Activated CD8-positive, alpha-beta memory T cell treated with anti-CD3 and anti-CD28 coated beads, Interleukin-2, amount 50 U/mL, for 1 hour (primary cell): ENCODE measurements at regions not wholly inside any gene's neighbourhood (a gene's known extent, or its start where the extent isn't known, plus 50 kb on each side); places are given as distances from the start of the nearest gene placed in this dataset.

Experiments
- DNase-seq: peaks from one replicate; pipeline ENCODE4 v3.0.0-alpha.2; 2020; ENCODE audit errors: extremely low read depth

DNA sequence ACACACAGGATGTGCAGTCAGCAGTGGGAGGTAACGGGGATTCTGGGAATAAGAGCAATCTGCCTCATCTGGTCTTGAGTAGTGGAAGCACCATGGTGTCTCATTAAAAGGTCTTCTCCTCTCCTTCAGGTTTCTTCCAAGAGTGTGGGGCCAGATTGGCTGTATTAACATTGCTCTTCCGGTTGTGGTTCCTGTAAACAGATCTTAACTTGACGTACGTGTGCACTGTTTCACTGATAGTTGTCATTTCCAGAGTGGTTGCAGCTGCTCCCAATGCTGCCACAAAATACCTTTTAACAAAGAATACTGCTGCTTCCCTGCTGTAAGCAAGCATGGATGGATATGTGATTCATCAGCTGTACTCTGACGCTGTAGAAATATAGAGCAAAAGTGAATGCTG, 1443.4 kb upstream of the TENM3 start:
- no peak for DNase-seq

DNA sequence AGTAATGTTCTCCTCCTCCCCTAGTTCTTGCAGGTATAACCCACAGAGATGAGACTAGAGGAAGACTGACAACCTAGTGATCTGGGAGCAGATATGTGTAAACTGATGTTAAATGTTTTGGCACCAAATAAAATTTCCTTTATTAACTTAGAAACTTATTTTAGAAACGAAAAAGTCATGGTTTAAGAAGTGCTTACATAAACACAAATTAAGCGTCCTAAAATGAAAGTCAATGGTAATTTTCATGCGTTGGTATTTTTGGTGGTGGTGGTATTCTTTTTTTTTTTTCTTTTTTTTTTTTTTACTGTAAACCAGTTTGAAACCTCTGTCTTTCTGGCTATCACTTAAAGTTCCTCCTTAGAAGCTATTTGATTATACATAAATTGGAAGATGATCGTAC, 1438.1 kb upstream of the TENM3 start:
- no peak for DNase-seq

DNA sequence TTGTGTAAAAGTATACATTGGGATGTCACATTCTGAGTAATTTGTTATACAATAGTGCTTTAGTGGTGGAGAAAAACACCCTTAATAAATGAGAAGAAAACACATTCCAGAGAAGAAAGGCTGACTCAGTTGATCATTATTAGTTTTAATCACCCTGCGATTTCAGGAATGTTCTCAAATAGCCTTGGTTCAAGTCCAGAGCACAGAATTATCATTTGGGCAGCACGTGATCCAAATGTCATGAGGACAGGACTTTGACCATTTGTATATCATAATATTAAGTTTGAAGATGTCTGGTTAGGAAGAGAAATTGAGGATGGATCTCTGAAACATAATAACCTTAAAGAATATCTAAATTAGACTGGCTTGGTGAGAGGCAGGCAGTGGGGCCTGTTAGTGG, 1434.3 kb upstream of the TENM3 start:
- no peak for DNase-seq

DNA sequence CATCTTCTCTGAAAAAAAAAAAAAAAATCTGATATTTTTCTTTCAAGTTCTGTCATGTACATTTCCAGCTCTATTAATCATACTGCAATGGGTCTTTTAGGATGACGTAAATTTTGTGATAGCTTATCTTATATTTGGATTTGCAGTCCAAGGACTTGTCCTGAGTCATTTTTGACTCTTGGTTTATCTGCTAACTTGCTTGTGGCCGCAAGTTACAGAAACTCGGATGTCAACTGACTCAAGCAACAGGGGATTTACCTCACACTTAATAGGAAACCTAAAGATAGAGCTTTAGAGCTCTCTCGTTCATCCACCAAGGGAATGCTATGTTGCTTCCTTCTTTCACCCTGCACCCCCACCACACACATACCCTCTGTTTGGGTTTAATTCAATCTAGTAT, 1433.8 kb upstream of the TENM3 start:
- DNase-seq: no peak

DNA sequence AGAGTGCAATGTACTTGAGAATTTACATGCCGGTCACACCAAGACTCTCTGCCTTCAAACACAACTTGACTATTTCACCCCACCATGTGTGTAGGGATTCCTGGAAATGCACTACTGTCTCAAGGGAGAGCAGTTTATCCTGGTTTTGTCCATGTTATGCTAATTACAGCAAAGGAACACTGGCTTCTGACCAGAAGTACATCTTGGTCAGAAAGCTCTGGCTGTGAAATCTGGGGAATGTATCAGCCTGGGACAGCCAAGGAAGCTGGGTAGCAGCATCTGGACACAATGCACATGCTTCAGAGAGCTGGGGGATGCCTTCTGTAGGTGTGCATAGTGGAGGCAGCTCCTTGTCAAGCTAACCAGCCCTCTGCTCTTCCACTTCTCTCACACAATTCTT, 1432.6 kb upstream of the TENM3 start:
- DNase-seq: no peak

DNA sequence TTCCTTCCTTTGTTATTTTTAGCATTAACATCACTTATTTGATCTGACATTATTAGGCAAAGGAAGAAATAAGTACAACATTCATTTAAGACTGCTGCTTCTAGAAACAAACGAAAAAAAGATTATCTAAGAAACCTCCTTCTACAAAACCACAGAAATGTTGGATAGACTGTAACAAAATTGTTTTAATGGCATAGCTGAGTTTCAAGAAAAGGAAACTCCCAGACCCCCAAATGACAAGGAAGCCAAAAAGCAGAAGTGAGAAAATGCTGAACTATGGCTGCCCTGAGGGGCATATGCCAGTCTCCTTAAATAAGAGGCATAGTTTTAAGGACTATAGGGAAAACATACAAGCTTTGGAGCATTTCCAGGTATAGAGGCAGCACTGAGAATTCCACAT, 1431.6 kb upstream of the TENM3 start:
- no peak for DNase-seq

DNA sequence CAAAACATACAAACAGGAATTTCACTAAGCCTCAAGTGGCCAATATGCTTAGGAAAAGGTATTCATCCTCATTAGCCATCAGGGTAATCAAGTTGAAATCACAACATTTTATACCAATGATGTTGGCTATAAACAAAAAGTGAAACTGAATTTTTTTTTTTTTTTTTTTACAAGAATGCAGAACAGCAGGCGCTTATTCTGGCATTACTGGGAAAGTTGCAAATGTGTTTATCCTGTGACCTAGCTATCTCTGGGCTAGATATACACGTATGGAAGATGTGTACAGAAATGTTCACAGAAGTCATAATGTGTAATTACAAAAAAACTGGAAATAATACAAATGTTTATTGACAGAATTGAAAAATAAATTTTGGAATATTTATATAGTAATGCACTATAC, 1430.4 kb upstream of the TENM3 start:
- no peak for DNase-seq

DNA sequence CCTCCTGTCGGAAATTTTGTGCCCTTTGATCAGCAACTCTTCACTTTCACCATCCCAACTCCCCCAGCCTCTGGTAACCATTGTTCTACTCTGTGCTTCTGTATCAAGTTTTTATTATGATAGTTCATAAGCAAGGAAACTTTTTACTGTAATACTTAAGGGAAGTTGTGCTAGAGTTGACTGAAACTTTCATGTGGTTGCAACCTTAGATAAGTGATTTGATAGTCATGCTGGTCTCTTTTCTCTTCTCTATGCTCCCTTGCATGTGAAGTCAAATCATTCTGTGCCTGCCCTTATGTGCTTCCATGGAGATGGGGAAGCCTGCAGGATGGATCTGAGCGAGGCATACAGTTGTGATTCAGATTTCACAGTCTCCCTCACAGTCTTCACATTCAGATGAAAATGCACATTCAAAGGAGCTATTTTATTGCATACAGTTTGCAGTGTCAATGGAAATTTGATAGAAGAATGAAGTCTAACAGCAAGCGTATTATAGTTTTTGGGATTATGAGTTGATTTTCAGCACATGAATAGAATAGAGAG, 1428.3 kb upstream of the TENM3 start:
- no peak for DNase-seq

DNA sequence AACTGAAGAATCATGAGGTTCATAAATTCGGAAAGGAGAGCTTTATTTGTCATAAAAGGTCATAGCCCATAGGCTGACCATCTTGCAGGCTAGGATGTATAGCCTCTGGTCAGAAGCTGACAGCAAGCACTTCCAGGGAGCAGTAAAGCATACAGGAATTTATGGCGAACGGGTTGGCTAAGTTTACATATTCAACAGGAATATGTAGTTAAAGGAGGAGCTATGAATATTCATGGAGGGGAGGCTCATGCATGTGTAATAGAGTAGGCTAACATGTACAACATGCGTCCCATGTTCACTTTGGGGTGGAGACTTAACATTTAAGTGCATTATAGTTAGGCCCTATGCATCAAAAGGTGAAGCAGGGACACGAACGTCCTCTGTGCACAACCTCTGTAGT, 1425.7 kb upstream of the TENM3 start:
- DNase-seq: no peak

DNA sequence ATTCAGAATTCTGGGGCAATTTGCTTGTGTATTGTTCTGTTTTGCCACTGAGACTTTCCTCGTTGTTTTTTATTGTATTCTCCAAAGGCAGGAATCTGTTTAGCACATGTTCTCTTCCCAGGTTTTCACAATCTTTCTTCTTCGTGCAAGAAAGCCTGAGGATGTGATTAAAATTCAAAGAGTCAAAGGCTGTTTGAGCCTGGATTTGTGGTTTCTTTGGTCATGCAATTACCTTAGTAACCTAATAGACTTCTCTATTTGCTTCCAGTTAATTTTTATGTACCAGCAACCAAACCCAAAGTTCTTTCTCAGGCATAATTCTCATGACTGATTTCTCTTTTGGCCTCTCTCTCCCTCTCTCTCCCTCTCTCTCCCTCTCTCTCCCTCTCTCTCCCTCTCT, 1420.1 kb upstream of the TENM3 start:
- no peak for DNase-seq

DNA sequence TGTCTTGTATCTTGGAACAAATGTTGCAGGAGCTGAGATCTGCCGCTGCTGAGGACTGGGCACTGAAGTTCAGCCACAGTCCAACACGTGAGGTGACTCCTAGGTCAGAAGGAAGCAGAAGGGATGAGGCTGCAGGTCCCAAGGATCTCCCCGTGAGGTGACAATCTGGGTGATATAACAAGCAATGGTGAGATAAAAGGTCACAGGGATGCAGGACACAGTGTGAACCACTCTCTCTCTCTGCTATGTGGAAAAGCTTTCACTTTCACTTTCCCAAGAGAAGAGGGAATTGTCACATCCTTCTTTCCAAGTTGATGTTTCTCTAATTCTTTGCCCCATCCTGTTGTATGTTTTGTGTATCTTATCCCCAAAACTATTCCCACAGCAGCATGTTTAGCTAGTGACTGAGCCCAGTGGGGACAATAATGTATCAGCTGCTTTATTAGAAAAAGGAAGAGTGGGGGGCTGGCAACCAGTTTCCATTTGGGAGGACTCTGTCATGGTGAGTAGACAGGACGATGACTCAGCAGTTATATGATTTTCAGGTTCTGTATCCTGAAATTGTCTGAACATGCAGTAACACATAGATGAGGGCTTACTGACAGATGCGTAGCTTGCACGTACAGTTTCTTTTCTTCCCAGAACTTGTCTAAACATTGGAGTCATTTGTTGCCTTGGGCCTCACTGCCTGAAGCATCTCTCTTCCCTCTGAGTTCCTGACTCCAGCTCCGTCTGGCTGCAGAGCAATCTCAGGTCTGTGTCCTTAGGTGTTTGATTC, 1415.8 kb upstream of the TENM3 start:
- DNase-seq: no peak

DNA sequence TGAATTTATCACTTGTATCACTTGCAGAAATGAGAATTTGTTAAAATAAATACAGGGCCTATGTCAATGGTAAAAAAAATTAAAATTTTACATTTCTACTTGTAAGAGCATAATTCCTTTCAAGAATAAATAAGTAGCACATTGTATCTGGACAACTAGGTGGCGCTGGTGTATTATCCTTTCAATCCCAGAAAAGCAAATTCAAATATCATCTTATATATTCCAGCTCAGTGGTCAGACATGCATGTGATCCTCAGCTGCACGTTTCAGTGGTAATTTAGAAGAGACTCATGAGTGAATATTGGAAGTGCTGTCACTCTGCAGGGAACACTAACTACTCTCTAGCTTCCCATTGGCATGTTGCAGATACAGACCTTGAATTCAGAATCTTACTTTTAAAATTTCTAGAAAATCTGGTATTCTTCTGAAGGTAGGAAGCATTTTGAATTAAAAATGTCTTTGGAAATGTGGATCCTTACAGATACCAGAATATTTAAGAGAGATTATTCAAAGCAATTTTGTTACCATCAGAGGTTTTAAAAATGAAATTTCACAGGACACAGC, 1414.7 kb upstream of the TENM3 start:
- DNase-seq: no peak

DNA sequence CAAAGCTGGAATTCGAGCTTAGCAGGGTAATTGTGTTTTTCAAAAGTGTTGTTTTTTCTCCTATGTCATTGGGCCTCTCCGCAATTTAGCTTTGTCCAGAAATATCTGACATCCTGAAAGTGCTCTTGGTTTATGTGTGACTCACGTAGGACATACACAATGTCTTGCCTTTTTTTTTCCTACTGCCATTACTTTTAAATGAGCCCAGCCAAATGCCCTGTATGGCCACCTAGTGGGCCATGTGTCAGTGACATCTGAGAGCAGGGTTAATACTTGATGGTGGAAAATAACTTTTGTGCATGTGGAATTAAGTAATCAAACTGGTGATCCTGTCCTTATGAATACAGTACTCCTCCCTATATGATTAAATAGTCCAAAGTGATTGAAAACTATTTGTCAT, 1411.1 kb upstream of the TENM3 start:
- no peak for DNase-seq

DNA sequence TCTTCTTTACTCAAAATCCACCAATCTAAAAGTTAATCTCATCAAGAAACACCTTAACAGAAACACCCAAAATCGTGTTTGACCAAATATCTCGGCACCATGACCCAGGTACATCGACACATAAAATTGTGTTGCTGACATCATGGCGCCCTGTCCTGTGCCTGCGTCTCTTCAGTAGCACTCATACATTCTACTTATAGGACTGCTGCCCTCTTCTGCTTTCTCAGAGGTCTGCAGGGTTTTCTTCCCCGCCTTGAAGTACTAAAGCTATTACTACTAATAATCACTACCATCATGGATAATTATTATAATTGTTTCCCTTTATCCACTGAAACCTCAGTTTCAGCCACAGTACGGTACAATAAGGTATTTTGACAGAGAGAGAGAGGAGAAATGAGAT, 1403.1 kb upstream of the TENM3 start:
- no peak for DNase-seq

DNA sequence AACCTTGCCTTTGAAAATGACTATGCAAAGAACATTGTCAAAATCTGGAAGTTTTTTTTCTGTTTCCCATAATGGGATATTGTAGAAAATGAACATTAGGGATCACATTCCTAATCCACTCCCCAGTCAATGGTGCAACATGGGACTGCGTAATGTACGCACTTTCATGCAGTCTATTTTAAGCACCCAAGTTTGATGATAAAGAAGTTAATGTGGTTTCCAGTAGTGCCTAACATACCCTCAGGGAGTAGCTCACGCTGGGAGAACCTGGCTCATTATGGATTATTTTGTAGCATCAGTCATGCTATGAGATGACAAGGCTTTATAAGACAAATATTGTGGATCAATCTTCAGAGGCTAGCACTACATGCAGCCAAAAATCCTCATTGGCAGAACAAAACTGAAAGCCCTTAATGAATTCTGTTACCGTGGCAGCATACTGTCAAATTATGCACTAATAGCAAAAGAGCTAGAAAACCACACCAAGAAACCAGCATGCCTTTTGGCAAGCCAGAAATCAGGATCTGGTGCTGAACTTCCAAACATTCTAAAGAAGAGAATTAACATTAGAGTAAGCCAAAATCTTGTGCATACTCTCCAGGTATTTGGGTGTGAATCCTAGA, 1392.8 kb upstream of the TENM3 start:
- DNase-seq: no peak

DNA sequence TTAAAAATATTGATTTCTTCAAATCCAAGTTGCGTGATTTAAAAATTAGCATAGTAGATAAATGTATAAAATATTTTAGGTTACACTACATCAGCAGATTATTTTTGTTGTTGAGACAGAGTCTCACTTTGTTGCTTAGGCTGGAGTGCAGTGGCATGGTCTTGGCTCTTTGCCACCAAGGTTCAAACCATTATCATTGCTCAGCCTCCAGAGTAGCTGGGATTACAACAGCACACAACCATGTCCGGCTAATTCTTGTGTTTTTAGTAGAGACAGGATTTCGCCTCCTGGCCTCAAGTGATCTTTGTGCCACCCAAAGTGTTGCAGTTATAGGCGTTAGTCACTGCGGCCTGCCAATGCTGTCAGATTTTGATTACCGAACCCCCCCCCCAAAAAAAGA, 1390.5 kb upstream of the TENM3 start:
- no peak for DNase-seq

DNA sequence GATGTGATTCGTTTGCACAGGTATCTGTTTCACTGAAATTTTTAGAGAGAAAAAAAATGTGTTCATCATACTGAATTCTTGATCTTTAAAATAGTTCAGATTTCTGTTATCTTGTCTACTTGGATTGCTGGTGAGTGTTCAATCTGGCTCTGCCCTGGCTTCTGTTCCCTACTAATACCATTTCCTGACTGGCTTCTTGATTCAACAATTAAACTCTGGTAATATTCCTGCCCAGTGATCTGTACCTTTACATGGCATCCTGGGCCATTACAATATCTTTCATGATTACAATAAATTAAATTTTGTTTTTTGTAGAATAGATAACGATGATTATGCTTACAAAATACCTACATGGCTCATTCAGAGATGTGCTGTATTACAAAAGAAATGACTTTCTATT, 1388.0 kb upstream of the TENM3 start:
- DNase-seq: no peak

DNA sequence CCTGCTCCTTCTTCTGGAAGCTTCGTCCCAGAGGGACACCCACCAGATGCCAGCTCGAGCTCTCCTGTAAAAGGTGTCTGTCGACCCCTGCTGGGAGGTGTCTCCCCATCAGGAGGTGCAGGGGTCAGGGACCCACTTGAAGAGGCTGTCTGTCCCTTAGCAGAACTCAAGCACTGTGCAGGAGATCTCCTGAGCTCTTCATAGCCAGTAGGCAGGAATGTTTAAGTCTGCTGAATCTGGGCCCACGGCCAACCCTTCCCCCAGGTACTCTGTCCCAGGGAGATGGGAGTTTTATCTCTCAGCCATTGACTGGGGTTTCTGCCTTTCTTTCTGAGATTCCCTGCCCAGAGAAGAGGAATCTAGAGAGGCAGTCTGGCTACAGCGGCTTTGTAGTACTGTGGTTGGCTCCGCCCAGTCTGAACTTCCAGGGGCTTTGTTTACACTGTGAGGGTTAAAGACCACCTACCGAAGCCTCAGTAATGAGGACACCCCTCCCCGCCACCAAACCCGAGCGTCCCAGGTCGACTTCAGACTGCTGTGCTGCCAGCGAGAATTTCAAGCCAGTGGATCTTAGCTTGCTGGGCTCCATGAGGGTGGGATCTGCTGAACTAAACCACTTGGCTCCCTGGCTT, 1383.0 kb upstream of the TENM3 start:
- DNase-seq: no peak

DNA sequence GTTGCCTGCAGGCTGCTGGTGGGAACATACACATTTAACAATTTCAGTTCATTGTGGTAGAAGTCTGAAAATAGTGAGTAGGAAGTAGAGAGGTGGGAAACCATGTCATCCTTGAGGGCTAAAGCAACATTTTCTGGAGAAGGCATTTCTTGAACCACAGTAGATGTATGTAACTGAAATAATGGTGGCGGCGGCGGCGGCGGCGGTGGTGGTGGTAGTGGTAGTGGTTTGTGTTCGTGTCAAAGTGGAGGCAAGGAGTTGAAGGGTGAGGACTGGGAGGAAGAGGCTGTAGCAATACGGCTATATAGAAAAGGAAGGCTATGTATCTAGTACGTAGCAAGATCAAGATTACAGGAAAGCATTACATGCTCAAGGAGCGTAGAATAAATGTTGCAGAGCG, 1381.6 kb upstream of the TENM3 start:
- DNase-seq: no peak

DNA sequence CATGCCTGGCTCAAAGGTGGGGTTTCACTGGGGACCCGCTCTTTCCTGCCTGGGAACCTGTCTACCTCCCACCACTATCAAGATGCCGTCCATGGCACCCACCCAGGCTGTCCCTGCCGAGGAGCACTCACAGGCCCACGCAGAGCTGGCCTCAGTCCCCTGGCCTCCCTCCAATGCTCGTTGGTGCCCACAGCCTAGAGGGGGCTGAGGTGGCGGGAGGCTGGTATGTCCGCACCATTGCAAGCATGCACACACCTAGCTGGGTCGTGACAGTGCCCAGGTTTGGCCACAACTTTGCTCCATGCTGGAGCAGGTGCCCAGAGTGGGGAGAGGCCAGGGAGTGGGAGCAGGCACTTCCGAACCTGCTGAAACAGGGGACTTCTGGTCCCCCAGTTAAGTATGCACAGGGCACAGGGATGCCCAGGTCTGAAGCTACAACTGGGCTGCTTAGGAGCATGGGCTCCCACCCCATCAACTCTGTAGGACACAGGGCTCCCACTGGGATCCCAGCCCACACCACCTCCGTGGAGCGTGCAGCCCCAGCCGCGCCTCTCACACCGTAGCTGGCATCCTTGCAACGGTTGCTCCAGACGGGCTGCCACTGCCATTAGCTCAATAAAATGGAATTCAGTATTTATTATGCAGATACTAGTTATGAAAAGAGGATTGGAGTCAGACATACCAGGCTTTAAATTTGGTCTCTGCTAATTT, 1376.1 kb upstream of the TENM3 start:
- no peak for DNase-seq

DNA sequence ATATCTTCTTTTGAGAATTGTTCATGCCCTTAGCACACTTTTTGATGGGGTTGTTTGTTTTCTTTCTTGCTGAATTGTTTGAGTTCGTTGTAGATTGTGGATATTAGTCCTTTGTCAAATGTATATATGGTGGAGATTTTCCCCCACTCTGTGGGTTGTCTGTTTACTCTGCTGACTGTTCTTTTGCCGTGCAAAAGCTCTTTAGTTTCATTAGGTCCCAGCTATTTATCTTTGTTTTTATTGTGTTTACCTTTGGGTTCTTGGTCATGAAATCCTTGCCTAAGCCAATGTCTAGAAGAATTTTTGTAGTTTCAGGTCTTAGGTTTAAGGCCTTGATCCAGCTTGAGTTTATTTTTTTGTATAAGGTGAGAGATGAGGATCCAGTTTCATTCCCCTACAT, 1372.6 kb upstream of the TENM3 start:
- DNase-seq: no peak

DNA sequence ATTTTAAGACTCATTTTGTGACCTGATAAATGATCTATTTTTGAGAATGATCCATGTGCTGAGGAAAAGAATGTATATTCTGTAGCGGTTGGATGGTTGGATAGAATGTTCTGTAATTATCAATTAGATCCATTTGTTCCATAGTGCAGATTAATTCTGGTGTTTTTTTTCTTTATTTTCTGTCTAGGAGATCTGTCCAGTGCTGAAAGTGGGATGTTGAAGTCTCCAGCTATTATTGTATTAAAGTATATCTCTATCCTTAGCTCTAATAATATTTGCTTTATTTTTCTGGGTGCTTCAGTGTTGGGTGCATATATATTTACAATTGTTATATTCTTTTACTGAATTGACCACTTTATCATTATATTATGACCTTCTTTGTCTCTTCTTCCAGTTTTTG, 1344.9 kb upstream of the TENM3 start:
- no peak for DNase-seq
